GM18508 (cell line): ENCODE measurements at regions not wholly inside any gene's neighbourhood (a gene's known extent, or its start where the extent isn't known, plus 50 kb on each side); places are given as distances from the start of the nearest gene placed in this dataset.

Experiments used
- ATAC-seq: cut with Tn5 transposase; IDR thresholded peaks from one replicate; pipeline ENCODE4 v1.9.1; 2021; ENCODE audit warnings: moderate number of reproducible peaks; ENCODE audit not compliant: insufficient read depth, unreplicated experiment

GRCh38 chr13:90355162-90355751, 992.2 kb upstream of the MIR17HG start:
- no peak for ATAC-seq

- ATAC-seq: no peak
These were observed 986.7 kb upstream of the MIR17HG start for GRCh38 chr13:90360785-90361184.

- ATAC-seq: no peak
These were observed 984.8 kb upstream of the MIR17HG start for GRCh38 chr13:90362707-90363106.

GRCh38 chr13:90365130-90365529, 982.4 kb upstream of the MIR17HG start:
- no peak for ATAC-seq

- ATAC-seq: no peak
These were observed 973.3 kb upstream of the MIR17HG start for GRCh38 chr13:90374168-90374567.

GRCh38 chr13:90375851-90376250, 971.6 kb upstream of the MIR17HG start:
- no peak for ATAC-seq

- no peak for ATAC-seq
These were observed 965.1 kb upstream of the MIR17HG start for GRCh38 chr13:90382425-90382824.

- ATAC-seq: no peak
These were observed 961.6 kb upstream of the MIR17HG start for GRCh38 chr13:90385781-90386489.

- no peak for ATAC-seq
These were observed 958.5 kb upstream of the MIR17HG start for GRCh38 chr13:90388887-90389452.

GRCh38 chr13:90389537-90389936, 958.0 kb upstream of the MIR17HG start:
- no peak for ATAC-seq

- ATAC-seq: no peak
These were observed 954.1 kb upstream of the MIR17HG start for GRCh38 chr13:90393408-90393807.

- ATAC-seq: no peak
These were observed 952.1 kb upstream of the MIR17HG start for GRCh38 chr13:90395348-90395747.

GRCh38 chr13:90395846-90396245, 951.6 kb upstream of the MIR17HG start:
- ATAC-seq: no peak

- no peak for ATAC-seq
These were observed 951.2 kb upstream of the MIR17HG start for GRCh38 chr13:90396266-90396665.

GRCh38 chr13:90397503-90397902, 950.0 kb upstream of the MIR17HG start:
- no peak for ATAC-seq

GRCh38 chr13:90400372-90400771, 947.1 kb upstream of the MIR17HG start:
- no peak for ATAC-seq

GRCh38 chr13:90401150-90401549, 946.3 kb upstream of the MIR17HG start:
- ATAC-seq: no peak

GRCh38 chr13:90402102-90402501, 945.4 kb upstream of the MIR17HG start:
- ATAC-seq: no peak

- ATAC-seq: no peak
These were observed 944.9 kb upstream of the MIR17HG start for GRCh38 chr13:90402613-90403012.

GRCh38 chr13:90403330-90404082, 944.0 kb upstream of the MIR17HG start:
- ATAC-seq: no peak

- ATAC-seq: no peak
These were observed 942.2 kb upstream of the MIR17HG start for GRCh38 chr13:90405301-90405700.
